CD4-positive, alpha-beta T cell treated with Interleukin-4 for 4 hours (primary cell): ENCODE measurements at regions not wholly inside any gene's neighbourhood (a gene's known extent, or its start where the extent isn't known, plus 50 kb on each side); places are given as distances from the start of the nearest gene placed in this dataset.

Experiments
- DNase-seq: peaks from one replicate; pipeline ENCODE4 v3.0.0-alpha.2; 2020

DNA sequence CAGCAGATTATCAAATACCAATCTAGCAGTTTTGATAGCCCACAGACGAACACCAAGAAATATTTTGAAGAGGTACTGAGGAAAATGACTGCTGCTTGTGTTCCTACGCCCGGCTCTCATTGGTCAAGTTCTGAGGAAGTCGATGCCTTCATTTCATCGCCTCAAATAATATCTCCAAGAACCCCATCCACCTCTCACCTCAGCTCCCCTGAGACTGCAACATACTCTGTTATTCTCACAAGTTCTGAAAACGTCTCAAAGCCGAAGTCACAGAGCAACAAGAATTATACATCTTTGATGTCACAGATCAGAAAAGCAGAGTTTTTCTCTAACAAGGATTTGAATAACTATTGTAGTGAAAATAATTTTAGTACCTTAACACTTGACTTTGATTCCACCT lies 55.5 kb upstream of the BCAT1 start:
- DNase-seq, result no peak

DNA sequence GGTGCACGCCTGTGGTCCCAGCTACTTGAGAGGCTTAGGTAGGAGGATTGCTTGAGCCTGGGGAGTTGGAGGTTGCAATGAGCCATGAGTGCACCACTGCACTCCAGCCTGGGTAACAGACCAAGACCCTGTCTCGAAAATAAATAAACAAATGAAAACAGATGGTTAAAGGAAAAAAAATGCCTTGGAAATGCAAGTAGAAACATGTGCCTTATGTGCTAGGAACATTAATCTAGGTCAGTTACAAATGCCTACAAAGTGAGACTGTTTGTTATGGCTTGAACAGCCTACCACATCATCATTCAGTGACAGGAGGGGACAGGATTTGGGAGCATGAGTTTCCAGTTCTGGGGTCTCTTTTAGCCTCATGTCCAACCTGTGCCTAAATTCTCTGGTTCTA lies 52.4 kb upstream of the BCAT1 start:
- DNase-seq, result no peak
